H9 (cell line): ENCODE measurements at regions not wholly inside any gene's neighbourhood (a gene's known extent, or its start where the extent isn't known, plus 50 kb on each side); places are given as distances from the start of the nearest gene placed in this dataset.

ENCODE experiments used
- DNase-seq: peaks from one replicate; pipeline ENCODE4 v3.0.0-alpha.2; 2017
- H2AFZ ChIP-seq: one replicate; pipeline ENCODE4 v1.6.1; 2013; ENCODE audit warnings: mild to moderate bottlenecking, low read length, control low read depth, moderate library complexity
- H2AK5ac ChIP-seq: 2 replicates; pipeline ENCODE4 v1.6.1; 2013; ENCODE audit warnings: low read length, control low read depth, mixed read lengths; ENCODE audit not compliant: insufficient read length
- H2BK120ac ChIP-seq: one replicate; pipeline ENCODE4 v1.6.1; 2013; ENCODE audit warnings: low read depth, mild to moderate bottlenecking, low read length, control low read depth, inconsistent platforms; ENCODE audit not compliant: poor library complexity, severe bottlenecking
- H2BK12ac ChIP-seq: 2 replicates; pipeline ENCODE4 v1.6.1; 2013; ENCODE audit warnings: low read length, control low read depth, mixed read lengths, low read depth; ENCODE audit not compliant: insufficient read length
- H2BK15ac ChIP-seq: 2 replicates; pipeline ENCODE4 v1.6.1; 2013; ENCODE audit warnings: low read depth, low read length, control low read depth
- H2BK20ac ChIP-seq: one replicate; pipeline ENCODE4 v1.6.1; 2013; ENCODE audit warnings: low read depth, mild to moderate bottlenecking, low read length, control low read depth, inconsistent platforms; ENCODE audit not compliant: poor library complexity, severe bottlenecking
- H2BK5ac ChIP-seq: 2 replicates; pipeline ENCODE4 v1.6.1; 2013; ENCODE audit warnings: low read length, control low read depth, mixed read lengths; ENCODE audit not compliant: insufficient read length
- H3K14ac ChIP-seq: 2 replicates; pipeline ENCODE4 v1.6.1; 2013; ENCODE audit warnings: low read length, control low read depth; ENCODE audit not compliant: insufficient read depth
- H3K18ac ChIP-seq: 2 replicates; pipeline ENCODE4 v1.6.1; 2013; ENCODE audit warnings: low read depth, mild to moderate bottlenecking, mixed read lengths, low read length, control low read depth; ENCODE audit not compliant: insufficient read length
- H3K23ac ChIP-seq: 2 replicates; pipeline ENCODE4 v1.6.1; 2013; ENCODE audit warnings: low read length, control low read depth, mixed read lengths, low read depth; ENCODE audit not compliant: insufficient read length
- H3K23me2 ChIP-seq: 2 replicates; pipeline ENCODE4 v1.6.1; 2013; ENCODE audit warnings: low read depth, mild to moderate bottlenecking, mixed read lengths, low read length, control low read depth; ENCODE audit not compliant: insufficient read length, poor library complexity, severe bottlenecking
- H3K27ac ChIP-seq: 2 replicates; pipeline ENCODE4 v1.5.1; 2013; ENCODE audit warnings: low read length, control low read depth, mixed read lengths, low read depth; ENCODE audit not compliant: insufficient read length
- H3K27me3 ChIP-seq: 2 replicates; pipeline ENCODE4 v1.6.1; 2013; ENCODE audit warnings: low read length, control low read depth, inconsistent platforms; ENCODE audit not compliant: insufficient read depth
- H3K4ac ChIP-seq: 2 replicates; pipeline ENCODE4 v1.6.1; 2013; ENCODE audit warnings: low read depth, mild to moderate bottlenecking, control low read depth, inconsistent platforms, low read length, moderate library complexity
- H3K4me1 ChIP-seq: 2 replicates; pipeline ENCODE4 v1.6.1; 2013; ENCODE audit warnings: low read length, control low read depth, inconsistent platforms; ENCODE audit not compliant: insufficient read depth
- H3K4me2 ChIP-seq: 2 replicates; pipeline ENCODE4 v1.6.1; 2013; ENCODE audit warnings: low read length, control low read depth, mixed read lengths; ENCODE audit not compliant: insufficient read length, insufficient read depth
- H3K56ac ChIP-seq: 2 replicates; pipeline ENCODE4 v1.6.1; 2013; ENCODE audit warnings: low read depth, mild to moderate bottlenecking, mixed read lengths, low read length, control low read depth; ENCODE audit not compliant: insufficient read length
- H3K79me1 ChIP-seq: 2 replicates; pipeline ENCODE4 v1.6.1; 2013; ENCODE audit warnings: low read depth, mild to moderate bottlenecking, moderate library complexity, low read length, control low read depth, inconsistent platforms; ENCODE audit not compliant: insufficient read depth, poor library complexity, severe bottlenecking
- H3K79me2 ChIP-seq: 2 replicates; pipeline ENCODE4 v1.6.1; 2013; ENCODE audit warnings: low read length, control low read depth, inconsistent platforms; ENCODE audit not compliant: insufficient read depth
- H3K9ac ChIP-seq: 2 replicates; pipeline ENCODE4 v1.6.1; 2013; ENCODE audit warnings: low read length, control low read depth, mixed read lengths; ENCODE audit not compliant: insufficient read length; ENCODE audit errors: extremely low read depth
- H3K9me3 ChIP-seq: one replicate; pipeline ENCODE4 v1.6.1; 2013; ENCODE audit warnings: low read depth, low read length, inconsistent platforms; ENCODE audit not compliant: control insufficient read depth
- H3T11ph ChIP-seq: one replicate; pipeline ENCODE4 v1.6.1; 2013; ENCODE audit warnings: mild to moderate bottlenecking, low read length, control low read depth, inconsistent platforms
- H4K20me1 ChIP-seq: one replicate; pipeline ENCODE4 v1.6.1; 2013; ENCODE audit not compliant: control insufficient read depth, insufficient read length, insufficient read depth
- H4K5ac ChIP-seq: 2 replicates; pipeline ENCODE4 v1.6.1; 2013; ENCODE audit warnings: low read depth, mild to moderate bottlenecking, mixed read lengths, low read length, control low read depth; ENCODE audit not compliant: insufficient read length
- H4K8ac ChIP-seq: replicated peaks from 2 replicates; pipeline ENCODE4 v1.6.1; 2013; ENCODE audit warnings: low read length, control low read depth, mixed read lengths, low read depth; ENCODE audit not compliant: insufficient read length
- H4K91ac ChIP-seq: 2 replicates; pipeline ENCODE4 v1.6.1; 2013; ENCODE audit warnings: low read depth, mild to moderate bottlenecking, moderate library complexity, mixed read lengths, low read length, control low read depth; ENCODE audit not compliant: insufficient read length
- H3K27ac Mint-ChIP-seq, 3 experiments: 2 replicates in 2 of 3; 3 replicates in 1 of 3; pipeline ENCODE4 v1.8.0; 2020 to 2021; ENCODE audit warnings: mixed read lengths in 3 of 3, mild to moderate bottlenecking in 1 of 3, moderate library complexity in 1 of 3
- H3K27me3 Mint-ChIP-seq: 2 replicates; pipeline ENCODE4 v1.8.0; 2021; ENCODE audit warnings: low read depth, mild to moderate bottlenecking, moderate library complexity, mixed read lengths
- H3K36me3 Mint-ChIP-seq, 3 experiments: 2 replicates in 2 of 3; 3 replicates in 1 of 3; pipeline ENCODE4 v1.8.0; 2020 to 2021; ENCODE audit warnings: low read depth in 3 of 3, mixed read lengths in 3 of 3; ENCODE audit not compliant: insufficient read depth in 1 of 3
- H3K4me1 Mint-ChIP-seq, 2 experiments: 2 replicates each; pipeline ENCODE4 v1.8.0; 2020; ENCODE audit warnings: mixed read lengths in 2 of 2
- H3K4me3 Mint-ChIP-seq, 2 experiments: 2 replicates in 1 of 2; 3 replicates in 1 of 2; pipeline ENCODE4 v1.8.0; 2020 to 2021; ENCODE audit warnings: mild to moderate bottlenecking in 2 of 2, mixed read lengths in 2 of 2, moderate library complexity in 1 of 2
- H3K9me3 Mint-ChIP-seq, 2 experiments: 2 replicates in 1 of 2; 3 replicates in 1 of 2; pipeline ENCODE4 v1.8.0; 2020; ENCODE audit warnings: mild to moderate bottlenecking in 2 of 2, mixed read lengths in 2 of 2, moderate library complexity in 1 of 2
- CTCF ChIP-seq: fragments of 200-600 bp; sonication (generic); conservative IDR thresholded peaks from 3 replicates; pipeline ENCODE4 v1.8.0; 2021; ENCODE audit warnings: antibody characterized with exemption, mild to moderate bottlenecking
- WGBS: extraction: QIAGEN DNeasy Blood & Tissue Kit; methylation state at CpG from one replicate; pipeline ENCODE4 v1.1.7; 2013; ENCODE audit warnings: missing lambda C conversion rate, low lambda C conversion rate, mixed read lengths; ENCODE audit not compliant: insufficient read length; ENCODE audit errors: extremely low coverage; 5-methylcytosine and 5-hydroxymethylcytosine counted together

- Histone ChIP-seq H2BK20ac (no peak overlapping the region), H3K9me3 (no peaks in the 10 kb centered on the region), H2BK12ac (no peak overlapping the region), H2BK15ac (no peak overlapping the region), H3T11ph (no peak overlapping the region), H3K27me3 (no peaks in the 10 kb centered on the region), H3K4ac (no peak overlapping the region), H3K56ac (no peak overlapping the region), H4K8ac (no peak overlapping the region), H4K20me1 (no peaks in the 10 kb centered on the region), H3K79me2 (no peaks in the 10 kb centered on the region), H3K79me1 (no peaks in the 10 kb centered on the region), H3K4me1 (no peaks in the 10 kb centered on the region), H3K4me2 (no peak overlapping the region), H3K9ac (no peak overlapping the region), H3K27ac (no peak overlapping the region), H2AK5ac (no peak overlapping the region), H4K91ac (no peak overlapping the region), H2AFZ (no peak overlapping the region), H2BK120ac (no peak overlapping the region), H4K5ac (no peak overlapping the region), H3K18ac (no peak overlapping the region), H3K23me2 (no peaks in the 10 kb centered on the region), H2BK5ac (no peak overlapping the region), H3K23ac (no peak overlapping the region), H3K14ac (no peak overlapping the region)
- no CpG with 5 or more reads among the region's 4 CpGs for WGBS
- DNase-seq, result no peak
- Mint-ChIP-seq H3K9me3 (no peaks in the 10 kb centered on the region; a peak in 1 of 5 replicates), H3K36me3 (no peaks in the 10 kb centered on the region; a peak in 2 of 7 replicates), H3K4me3 (no peak overlapping the region), H3K27me3 (peaks cover 8% of the 10 kb centered on the region), H3K27ac (no peak overlapping the region), H3K4me1 (no peaks in the 10 kb centered on the region; a peak in 1 of 4 replicates)
- TF ChIP-seq CTCF, result no peak
Observed at GRCh38 chr10:78148961-78149612, 115.4 kb downstream of the RPS24 start.
